SK-N-SH treated with all-trans-retinoic acid at 6 μM for 48 hours (cell line): ENCODE measurements at regions not wholly inside any gene's neighbourhood (a gene's known extent, or its start where the extent isn't known, plus 50 kb on each side); places are given as distances from the start of the nearest gene placed in this dataset.

Experiments
- ATAC-seq: fragments of 200-7000 bp; cut with Tn5 transposase; 3 replicates; pipeline ENCODE4 v1.9.1; 2020; ENCODE audit warnings: mild to moderate bottlenecking, moderate library complexity
- ARNTL ChIP-seq: fragments of 450-650 bp; formaldehyde crosslinking; IDR thresholded peaks from 2 replicates; pipeline ENCODE4 v1.5.0; 2020; ENCODE audit warnings: low read depth, mild to moderate bottlenecking, moderate library complexity, borderline replicate concordance
- BACH2 ChIP-seq: fragments of 250-450 bp; sonication (Bioruptor Pico); IDR thresholded peaks from 2 replicates; pipeline ENCODE4 v1.9.0; 2021; ENCODE audit warnings: mild to moderate bottlenecking, borderline replicate concordance
- CSDC2 ChIP-seq: fragments of 250-450 bp; sonication (Bioruptor Pico); IDR thresholded peaks from 2 replicates; pipeline ENCODE4 v1.5.0; 2020; ENCODE audit warnings: mild to moderate bottlenecking, moderate library complexity
- ESRRG ChIP-seq: fragments of 250-450 bp; sonication (Bioruptor Pico); IDR thresholded peaks from 2 replicates; pipeline ENCODE4 v1.6.1; 2021; ENCODE audit warnings: mild to moderate bottlenecking
- GLIS3 ChIP-seq: fragments of 250-450 bp; sonication (Bioruptor Pico); IDR thresholded peaks from 2 replicates; pipeline ENCODE4 v1.5.0; 2020; ENCODE audit warnings: mild to moderate bottlenecking, moderate library complexity
- OSR1 ChIP-seq: fragments of 250-450 bp; sonication (Bioruptor Pico); IDR thresholded peaks from 2 replicates; pipeline ENCODE4 v1.8.0; 2022; ENCODE audit warnings: moderate library complexity, mild to moderate bottlenecking, inconsistent platforms
- RARB ChIP-seq: fragments of 250-450 bp; sonication (Bioruptor Pico); IDR thresholded peaks from 2 replicates; pipeline ENCODE4 v1.8.0; 2021; ENCODE audit warnings: mild to moderate bottlenecking, moderate library complexity
- SNAI2 ChIP-seq: fragments of 250-450 bp; sonication (Bioruptor Pico); IDR thresholded peaks from 2 replicates; pipeline ENCODE4 v1.5.0; 2020; ENCODE audit warnings: mild to moderate bottlenecking, moderate library complexity
- TCF4 ChIP-seq: fragments of 250-450 bp; sonication (Bioruptor Pico); IDR thresholded peaks from 2 replicates; pipeline ENCODE4 v1.8.0; 2021; ENCODE audit warnings: mild to moderate bottlenecking, moderate library complexity, borderline replicate concordance
- TOX ChIP-seq: fragments of 250-450 bp; sonication (Bioruptor Pico); IDR thresholded peaks from 2 replicates; pipeline ENCODE4 v1.8.0; 2021; ENCODE audit warnings: mild to moderate bottlenecking, moderate library complexity, borderline replicate concordance
- TSHZ2 ChIP-seq: fragments of 250-450 bp; sonication (Bioruptor Pico); IDR thresholded peaks from 2 replicates; pipeline ENCODE4 v1.5.0; 2020; ENCODE audit warnings: mild to moderate bottlenecking, moderate library complexity
- ZC3H10 ChIP-seq: fragments of 250-450 bp; sonication (Bioruptor Pico); IDR thresholded peaks from 2 replicates; pipeline ENCODE4 v1.5.1; 2021; ENCODE audit warnings: mild to moderate bottlenecking, moderate library complexity
- ZFP3 ChIP-seq: fragments of 250-450 bp; sonication (Bioruptor Pico); IDR thresholded peaks from 2 replicates; pipeline ENCODE4 v1.5.0; 2020; ENCODE audit warnings: mild to moderate bottlenecking, moderate library complexity
- ZFP30 ChIP-seq: fragments of 450-650 bp; formaldehyde crosslinking; IDR thresholded peaks from 2 replicates; pipeline ENCODE4 v1.5.0; 2022; ENCODE audit warnings: mild to moderate bottlenecking, moderate library complexity
- ZNF565 ChIP-seq: fragments of 450-650 bp; formaldehyde crosslinking; conservative IDR thresholded peaks from 2 replicates; pipeline ENCODE4 v1.5.0; 2020; ENCODE audit warnings: low read depth, mild to moderate bottlenecking, moderate library complexity
- ZNF70 ChIP-seq: fragments of 450-650 bp; formaldehyde crosslinking; IDR thresholded peaks from 2 replicates; pipeline ENCODE4 v1.5.0; 2020; ENCODE audit warnings: mild to moderate bottlenecking, moderate library complexity
- ZNF8 ChIP-seq: fragments of 450-650 bp; formaldehyde crosslinking; IDR thresholded peaks from 2 replicates; pipeline ENCODE4 v1.5.0; 2020; ENCODE audit warnings: mild to moderate bottlenecking, moderate library complexity
- TF ChIP-seq, protein P1 (sequence below): fragments of 250-450 bp; sonication (Bioruptor Pico); IDR thresholded peaks from 2 replicates; pipeline ENCODE4 v1.5.1; 2020; ENCODE audit warnings: low read depth, mild to moderate bottlenecking, moderate library complexity
- TF ChIP-seq, protein P2 (sequence below): fragments of 250-450 bp; sonication (Bioruptor Pico); IDR thresholded peaks from 2 replicates; pipeline ENCODE4 v1.8.0; 2021; ENCODE audit warnings: low read depth, mild to moderate bottlenecking, moderate library complexity, borderline replicate concordance
- TF ChIP-seq, protein P3 (sequence below): fragments of 250-450 bp; sonication (Bioruptor Pico); IDR thresholded peaks from 2 replicates; pipeline ENCODE4 v1.8.0; 2020; ENCODE audit warnings: mild to moderate bottlenecking, moderate library complexity, borderline replicate concordance

- TF ChIP-seq BACH2 (CRISPR knock-in tag) (no peak), TCF4 (no peak), ESRRG (CRISPR knock-in tag) (no peak), ZNF70 (no peak)
- no peak for ATAC-seq
Observed at GRCh38 chr21:16069178-16070112, 339.7 kb downstream of the USP25 start.

GRCh38 chr21:16070207-16070651, 340.4 kb downstream of the USP25 start:
- ATAC-seq, result peak; percentile 94
- TF ChIP-seq ZFP30 (CRISPR knock-in tag) (no peak), TCF4 (peak; percentile 52; the same call in 1 of the 2 replicates)
- TF ChIP-seq, all 23 proteins: peak for 1

DNA sequence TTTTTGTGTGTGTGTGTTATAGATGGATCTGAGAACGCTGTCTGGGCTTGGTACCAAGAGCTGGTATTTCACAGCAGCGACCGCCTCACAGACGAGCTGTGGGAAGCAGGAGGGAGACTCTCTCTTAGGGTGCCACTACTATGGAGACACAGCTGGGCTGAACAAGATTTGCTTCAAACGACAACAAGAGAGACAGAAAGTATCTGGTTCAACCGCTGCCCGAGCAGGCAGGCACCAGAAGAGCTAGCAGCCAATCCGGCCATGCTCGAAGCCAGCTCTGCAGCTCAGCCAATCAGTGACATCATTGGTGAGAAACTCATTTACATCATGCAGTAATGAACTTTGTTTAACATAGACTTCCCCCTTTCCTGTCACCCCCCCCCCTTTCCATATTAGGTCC, 341.3 kb downstream of the USP25 start:
- ATAC-seq, result peak; percentile 82
- TF ChIP-seq GLIS3 (CRISPR knock-in tag) (no peak), SNAI2 (CRISPR knock-in tag) (no peak), ARNTL (CRISPR knock-in tag) (no peak), ZNF565 (CRISPR knock-in tag) (no peak), ZNF8 (CRISPR knock-in tag) (no peak), ZNF70 (no peak), TCF4 (no peak), TSHZ2 (CRISPR knock-in tag) (no peak), ZFP30 (CRISPR knock-in tag) (no peak), CSDC2 (no peak), RARB (no peak), OSR1 (no peak), TOX (CRISPR knock-in tag) (no peak), BACH2 (CRISPR knock-in tag) (no peak), ZFP3 (no peak), ZC3H10 (no peak)
- TF ChIP-seq, protein P1, sequence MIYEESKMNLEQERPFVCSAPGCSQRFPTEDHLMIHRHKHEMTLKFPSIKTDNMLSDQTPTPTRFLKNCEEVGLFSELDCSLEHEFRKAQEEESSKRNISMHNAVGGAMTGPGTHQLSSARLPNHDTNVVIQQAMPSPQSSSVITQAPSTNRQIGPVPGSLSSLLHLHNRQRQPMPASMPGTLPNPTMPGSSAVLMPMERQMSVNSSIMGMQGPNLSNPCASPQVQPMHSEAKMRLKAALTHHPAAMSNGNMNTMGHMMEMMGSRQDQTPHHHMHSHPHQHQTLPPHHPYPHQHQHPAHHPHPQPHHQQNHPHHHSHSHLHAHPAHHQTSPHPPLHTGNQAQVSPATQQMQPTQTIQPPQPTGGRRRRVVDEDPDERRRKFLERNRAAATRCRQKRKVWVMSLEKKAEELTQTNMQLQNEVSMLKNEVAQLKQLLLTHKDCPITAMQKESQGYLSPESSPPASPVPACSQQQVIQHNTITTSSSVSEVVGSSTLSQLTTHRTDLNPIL (CRISPR knock-in tag), result no peak
- TF ChIP-seq, protein P2, sequence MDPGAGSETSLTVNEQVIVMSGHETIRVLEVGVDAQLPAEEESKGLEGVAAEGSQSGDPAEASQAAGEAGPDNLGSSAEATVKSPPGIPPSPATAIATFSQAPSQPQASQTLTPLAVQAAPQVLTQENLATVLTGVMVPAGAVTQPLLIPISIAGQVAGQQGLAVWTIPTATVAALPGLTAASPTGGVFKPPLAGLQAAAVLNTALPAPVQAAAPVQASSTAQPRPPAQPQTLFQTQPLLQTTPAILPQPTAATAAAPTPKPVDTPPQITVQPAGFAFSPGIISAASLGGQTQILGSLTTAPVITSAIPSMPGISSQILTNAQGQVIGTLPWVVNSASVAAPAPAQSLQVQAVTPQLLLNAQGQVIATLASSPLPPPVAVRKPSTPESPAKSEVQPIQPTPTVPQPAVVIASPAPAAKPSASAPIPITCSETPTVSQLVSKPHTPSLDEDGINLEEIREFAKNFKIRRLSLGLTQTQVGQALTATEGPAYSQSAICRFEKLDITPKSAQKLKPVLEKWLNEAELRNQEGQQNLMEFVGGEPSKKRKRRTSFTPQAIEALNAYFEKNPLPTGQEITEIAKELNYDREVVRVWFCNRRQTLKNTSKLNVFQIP (CRISPR knock-in tag), result no peak
- TF ChIP-seq, protein P3, sequence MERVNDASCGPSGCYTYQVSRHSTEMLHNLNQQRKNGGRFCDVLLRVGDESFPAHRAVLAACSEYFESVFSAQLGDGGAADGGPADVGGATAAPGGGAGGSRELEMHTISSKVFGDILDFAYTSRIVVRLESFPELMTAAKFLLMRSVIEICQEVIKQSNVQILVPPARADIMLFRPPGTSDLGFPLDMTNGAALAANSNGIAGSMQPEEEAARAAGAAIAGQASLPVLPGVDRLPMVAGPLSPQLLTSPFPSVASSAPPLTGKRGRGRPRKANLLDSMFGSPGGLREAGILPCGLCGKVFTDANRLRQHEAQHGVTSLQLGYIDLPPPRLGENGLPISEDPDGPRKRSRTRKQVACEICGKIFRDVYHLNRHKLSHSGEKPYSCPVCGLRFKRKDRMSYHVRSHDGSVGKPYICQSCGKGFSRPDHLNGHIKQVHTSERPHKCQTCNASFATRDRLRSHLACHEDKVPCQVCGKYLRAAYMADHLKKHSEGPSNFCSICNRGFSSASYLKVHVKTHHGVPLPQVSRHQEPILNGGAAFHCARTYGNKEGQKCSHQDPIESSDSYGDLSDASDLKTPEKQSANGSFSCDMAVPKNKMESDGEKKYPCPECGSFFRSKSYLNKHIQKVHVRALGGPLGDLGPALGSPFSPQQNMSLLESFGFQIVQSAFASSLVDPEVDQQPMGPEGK (CRISPR knock-in tag), result no peak
- TF ChIP-seq, all 23 proteins: peak for 0

- ATAC-seq, result no peak
- TF ChIP-seq TSHZ2 (CRISPR knock-in tag), result no peak
- TF ChIP-seq ZFP3, result no peak
- no peak for TF ChIP-seq ZNF8 (CRISPR knock-in tag)
- TF ChIP-seq OSR1, result no peak
- TF ChIP-seq, protein P1 (CRISPR knock-in tag), result no peak
- TF ChIP-seq ZNF70, result no peak
- TF ChIP-seq, protein P2 (CRISPR knock-in tag), result no peak
- no peak for TF ChIP-seq TCF4
Observed at GRCh38 chr21:16071761-16072160, 342.0 kb downstream of the USP25 start.
